GM12891 (cell line): ENCODE measurements at regions not wholly inside any gene's neighbourhood (a gene's known extent, or its start where the extent isn't known, plus 50 kb on each side); places are given as distances from the start of the nearest gene placed in this dataset.

Source experiments
- PAX5 ChIP-seq: IDR thresholded peaks from 2 replicates; pipeline ENCODE4 v1.6.1; 2011; ENCODE audit warnings: low read length, moderate library complexity, mild to moderate bottlenecking; ENCODE audit not compliant: insufficient read depth, severe bottlenecking
- POLR2A ChIP-seq: IDR thresholded peaks from 2 replicates; pipeline ENCODE4 v1.6.1; 2011; ENCODE audit warnings: low read depth, low read length, control low read depth
- POLR2AphosphoS5 ChIP-seq: IDR thresholded peaks from 2 replicates; pipeline ENCODE4 v1.6.1; 2011; ENCODE audit warnings: low read depth, low read length, control low read depth
- POU2F2 ChIP-seq: IDR thresholded peaks from 2 replicates; pipeline ENCODE4 v1.6.1; 2011; ENCODE audit warnings: low read depth, mild to moderate bottlenecking, control low read depth, low read length, moderate library complexity
- SPI1 ChIP-seq: IDR thresholded peaks from 2 replicates; pipeline ENCODE4 v1.6.1; 2011; ENCODE audit warnings: low read depth, low read length, control low read depth
- TAF1 ChIP-seq: IDR thresholded peaks from 2 replicates; pipeline ENCODE4 v1.6.1; 2011; ENCODE audit warnings: low read depth, low read length, control low read depth

- TF ChIP-seq POLR2A (no peak), POLR2AphosphoS5 (no peak), TAF1 (no peak), PAX5 (no peak), SPI1 (no peak), POU2F2 (no peak)
Observed at GRCh38 chr6:144576871-144577270, 291.7 kb downstream of the UTRN start.
